GM12874 (cell line): ENCODE measurements at regions not wholly inside any gene's neighbourhood (a gene's known extent, or its start where the extent isn't known, plus 50 kb on each side); places are given as distances from the start of the nearest gene placed in this dataset.

Experiments
- CTCF ChIP-seq: IDR thresholded peaks from 2 replicates; pipeline ENCODE4 v1.5.1; 2011; ENCODE audit warnings: low read depth, mild to moderate bottlenecking, control low read depth, low read length, moderate library complexity; ENCODE audit not compliant: insufficient read depth

GRCh38 chr17:71071041-71071440, 901.7 kb downstream of the KCNJ2 start:
- no peak for TF ChIP-seq CTCF

- no peak for TF ChIP-seq CTCF
Measured at GRCh38 chr17:71071837-71072236, 902.5 kb downstream of the KCNJ2 start.

- no peak for TF ChIP-seq CTCF
Measured at GRCh38 chr17:71080937-71081336, 911.6 kb downstream of the KCNJ2 start.

- TF ChIP-seq CTCF = no peak
Measured at GRCh38 chr17:71081666-71082065, 912.3 kb downstream of the KCNJ2 start.

GRCh38 chr17:71084219-71084618, 914.9 kb downstream of the KCNJ2 start:
- TF ChIP-seq CTCF = peak; percentile 29; the same call in 1 of the 2 replicates

- no peak for TF ChIP-seq CTCF
Measured at GRCh38 chr17:71084838-71085237, 915.5 kb downstream of the KCNJ2 start.

- 0 out of 2 replicates have a peak, but pooled peaks have one; percentile 2 for TF ChIP-seq CTCF
Measured at GRCh38 chr17:71085238-71086033, 916.1 kb downstream of the KCNJ2 start.
